DND-41 (cell line): ENCODE measurements at regions not wholly inside any gene's neighbourhood (a gene's known extent, or its start where the extent isn't known, plus 50 kb on each side); places are given as distances from the start of the nearest gene placed in this dataset.

Source experiments
- ATAC-seq: fragments of 200-7000 bp; cut with Tn5 transposase; 3 replicates; pipeline ENCODE4 v1.9.1; 2021; ENCODE audit warnings: low read depth; ENCODE audit not compliant: insufficient read depth
- DNase-seq: peaks from one replicate; pipeline ENCODE4 v3.0.0-alpha.2; 2020
- H2AFZ ChIP-seq: 2 replicates; pipeline ENCODE4 v1.6.0; 2012; ENCODE audit warnings: low read depth, low read length
- H3K27ac ChIP-seq: 2 replicates; pipeline ENCODE4 v1.5.1; 2012; ENCODE audit warnings: low read length, inconsistent platforms
- H3K27me3 ChIP-seq: fragments of 200-600 bp; sonication (generic); 2 replicates; pipeline ENCODE4 v1.6.0; 2012; ENCODE audit warnings: low read length, mild to moderate bottlenecking, inconsistent platforms; ENCODE audit not compliant: insufficient read depth, poor library complexity
- H3K36me3 ChIP-seq: 2 replicates; pipeline ENCODE4 v1.5.1; 2012; ENCODE audit warnings: low read length, inconsistent platforms; ENCODE audit not compliant: insufficient read depth
- H3K4me1 ChIP-seq: 2 replicates; pipeline ENCODE4 v1.5.1; 2012; ENCODE audit warnings: mild to moderate bottlenecking, low read length; ENCODE audit not compliant: insufficient read depth
- H3K4me2 ChIP-seq: 2 replicates; pipeline ENCODE4 v1.6.0; 2012; ENCODE audit warnings: mild to moderate bottlenecking, moderate library complexity, low read length, inconsistent platforms; ENCODE audit not compliant: insufficient read depth
- H3K4me3 ChIP-seq, 2 experiments: fragments of 200-600 bp in 1 of 2; shearing (Covaris generic) in 1 of 2; 2 replicates each; pipeline ENCODE4 v1.5.1; 2012 to 2016; ENCODE audit warnings: inconsistent platforms in 2 of 2, low read length in 2 of 2, mild to moderate bottlenecking in 2 of 2, low read depth in 1 of 2, moderate library complexity in 1 of 2
- H3K79me2 ChIP-seq: 2 replicates; pipeline ENCODE4 v1.6.0; 2012; ENCODE audit warnings: low read length, inconsistent platforms; ENCODE audit not compliant: insufficient read depth
- H3K9ac ChIP-seq: 2 replicates; pipeline ENCODE4 v1.6.0; 2012; ENCODE audit warnings: low read depth, mild to moderate bottlenecking, inconsistent platforms, low read length, moderate library complexity
- H3K9me3 ChIP-seq: 2 replicates; pipeline ENCODE4 v1.5.1; 2012; ENCODE audit warnings: low read length, moderate library complexity, mild to moderate bottlenecking, inconsistent platforms; ENCODE audit not compliant: insufficient read depth, severe bottlenecking
- H4K20me1 ChIP-seq: 2 replicates; pipeline ENCODE4 v1.6.0; 2012; ENCODE audit warnings: low read length; ENCODE audit not compliant: insufficient read depth
- CTCF ChIP-seq: IDR thresholded peaks from 2 replicates; pipeline ENCODE4 v1.5.1; 2012; ENCODE audit warnings: borderline replicate concordance, low read length, moderate library complexity, mild to moderate bottlenecking; ENCODE audit not compliant: poor library complexity, severe bottlenecking; ENCODE audit errors: extremely low read depth
- EZH2 ChIP-seq: IDR thresholded peaks from 3 replicates; pipeline ENCODE4 v1.6.1; 2012; ENCODE audit warnings: borderline replicate concordance, low read depth, mild to moderate bottlenecking, moderate library complexity, low read length, inconsistent platforms; ENCODE audit not compliant: severe bottlenecking

GRCh38 chr6:4655196-4656025, 120.8 kb upstream of the CDYL start:
- H3K27ac ChIP-seq, result no peak overlapping the region
- no peaks in the 10 kb centered on the region for H3K4me1 ChIP-seq
- H4K20me1 ChIP-seq, result no peaks in the 10 kb centered on the region
- H3K9me3 ChIP-seq, result no peaks in the 10 kb centered on the region
- H2AFZ ChIP-seq, result no peak overlapping the region
- H3K79me2 ChIP-seq, result no peaks in the 10 kb centered on the region
- H3K27me3 ChIP-seq, result no peaks in the 10 kb centered on the region
- no peaks in the 10 kb centered on the region for H3K36me3 ChIP-seq
- DNase-seq (no peak), ATAC-seq (no peak)
- no peak overlapping the region for H3K9ac ChIP-seq
- TF ChIP-seq EZH2 (no peak), CTCF (no peak)
- no peak overlapping the region for H3K4me2 ChIP-seq
- no peak overlapping the region for H3K4me3 ChIP-seq

GRCh38 chr6:4653141-4653540, 123.1 kb upstream of the CDYL start:
- Histone ChIP-seq H3K9ac (no peak overlapping the region), H3K36me3 (no peaks in the 10 kb centered on the region), H3K27me3 (no peaks in the 10 kb centered on the region), H2AFZ (no peak overlapping the region), H3K79me2 (no peaks in the 10 kb centered on the region), H3K4me2 (no peak overlapping the region), H4K20me1 (no peaks in the 10 kb centered on the region), H3K4me3 (no peak overlapping the region), H3K4me1 (no peaks in the 10 kb centered on the region), H3K9me3 (no peaks in the 10 kb centered on the region), H3K27ac (no peak overlapping the region)
- TF ChIP-seq EZH2, result no peak
- TF ChIP-seq CTCF, result no peak
- ATAC-seq, result no peak
- DNase-seq, result no peak

GRCh38 chr6:4651831-4652467, 124.3 kb upstream of the CDYL start:
- ATAC-seq (no peak), DNase-seq (no peak)
- TF ChIP-seq CTCF, result no peak
- no peak for TF ChIP-seq EZH2
- H3K27me3 ChIP-seq, result peaks cover 2% of the 10 kb centered on the region
- no peaks in the 10 kb centered on the region for H3K36me3 ChIP-seq
- no peak overlapping the region for H2AFZ ChIP-seq
- no peak overlapping the region for H3K4me3 ChIP-seq
- H3K79me2 ChIP-seq, result no peaks in the 10 kb centered on the region
- no peak overlapping the region for H3K9ac ChIP-seq
- H3K27ac ChIP-seq, result no peak overlapping the region
- peaks cover 7% of the 10 kb centered on the region; the same call in 1 of the 2 replicates for H3K4me1 ChIP-seq
- H3K9me3 ChIP-seq, result no peaks in the 10 kb centered on the region
- H4K20me1 ChIP-seq, result no peaks in the 10 kb centered on the region
- no peak overlapping the region for H3K4me2 ChIP-seq
